ENCODE measurements at regions not wholly inside any gene's neighbourhood (a gene's known extent, or its start where the extent isn't known, plus 50 kb on each side); places are given as distances from the start of the nearest gene placed in this dataset.

DNA sequence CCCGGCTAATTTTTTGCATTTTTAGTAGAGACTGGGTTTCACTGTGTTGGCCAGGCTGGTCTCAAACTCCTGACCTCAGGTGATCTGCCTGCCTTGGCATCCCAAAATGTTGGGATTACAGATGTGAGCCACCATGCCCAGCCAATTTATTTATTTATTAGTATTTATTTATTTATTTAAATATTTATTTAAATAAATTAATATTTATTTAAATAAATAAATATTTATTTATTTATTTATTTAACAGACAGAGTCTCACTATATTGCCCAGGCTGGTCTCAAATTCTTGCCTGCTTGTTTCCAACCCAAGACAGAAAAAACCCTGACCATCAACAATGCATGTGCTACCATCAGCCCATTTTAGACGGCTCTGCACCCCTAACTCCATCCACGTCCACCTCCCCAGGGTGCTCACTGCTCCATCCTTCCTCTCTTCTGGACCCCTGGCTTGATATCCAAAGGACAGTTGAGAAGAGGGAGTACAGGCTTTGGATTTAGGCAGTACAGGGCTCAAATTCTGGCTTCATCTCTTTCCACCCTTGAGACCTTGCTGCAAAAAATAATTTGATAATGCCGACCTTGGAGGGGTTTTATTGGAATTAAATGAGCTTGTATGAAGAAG, 232.6 kb downstream of the MED10 start:
- Histone ChIP-seq H3K27me3 (peaks cover 4% of the 10 kb centered on the region), H3K4me3 (no peak overlapping the region), H3K9me3 (no peaks in the 10 kb centered on the region), H3K36me3 (no peaks in the 10 kb centered on the region), H3K27ac (no peak overlapping the region), H3K4me1 (no peaks in the 10 kb centered on the region)
- ATAC-seq: no peak
- 82 to 100% methylated on average over 1 to 4 of the region's 4 CpGs for WGBS, 2 donors (ENCODE audit: low coverage in 1 of 2)
- TF ChIP-seq POLR2A (IDR thresholded peaks at IDR 0.05) (no peak), POLR2AphosphoS5 (IDR thresholded peaks at IDR 0.05) (no peak), EP300 (IDR thresholded peaks at IDR 0.05) (no peak)
- TF ChIP-seq, protein P1, sequence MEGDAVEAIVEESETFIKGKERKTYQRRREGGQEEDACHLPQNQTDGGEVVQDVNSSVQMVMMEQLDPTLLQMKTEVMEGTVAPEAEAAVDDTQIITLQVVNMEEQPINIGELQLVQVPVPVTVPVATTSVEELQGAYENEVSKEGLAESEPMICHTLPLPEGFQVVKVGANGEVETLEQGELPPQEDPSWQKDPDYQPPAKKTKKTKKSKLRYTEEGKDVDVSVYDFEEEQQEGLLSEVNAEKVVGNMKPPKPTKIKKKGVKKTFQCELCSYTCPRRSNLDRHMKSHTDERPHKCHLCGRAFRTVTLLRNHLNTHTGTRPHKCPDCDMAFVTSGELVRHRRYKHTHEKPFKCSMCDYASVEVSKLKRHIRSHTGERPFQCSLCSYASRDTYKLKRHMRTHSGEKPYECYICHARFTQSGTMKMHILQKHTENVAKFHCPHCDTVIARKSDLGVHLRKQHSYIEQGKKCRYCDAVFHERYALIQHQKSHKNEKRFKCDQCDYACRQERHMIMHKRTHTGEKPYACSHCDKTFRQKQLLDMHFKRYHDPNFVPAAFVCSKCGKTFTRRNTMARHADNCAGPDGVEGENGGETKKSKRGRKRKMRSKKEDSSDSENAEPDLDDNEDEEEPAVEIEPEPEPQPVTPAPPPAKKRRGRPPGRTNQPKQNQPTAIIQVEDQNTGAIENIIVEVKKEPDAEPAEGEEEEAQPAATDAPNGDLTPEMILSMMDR (IDR thresholded peaks at IDR 0.05): no peak

DNA sequence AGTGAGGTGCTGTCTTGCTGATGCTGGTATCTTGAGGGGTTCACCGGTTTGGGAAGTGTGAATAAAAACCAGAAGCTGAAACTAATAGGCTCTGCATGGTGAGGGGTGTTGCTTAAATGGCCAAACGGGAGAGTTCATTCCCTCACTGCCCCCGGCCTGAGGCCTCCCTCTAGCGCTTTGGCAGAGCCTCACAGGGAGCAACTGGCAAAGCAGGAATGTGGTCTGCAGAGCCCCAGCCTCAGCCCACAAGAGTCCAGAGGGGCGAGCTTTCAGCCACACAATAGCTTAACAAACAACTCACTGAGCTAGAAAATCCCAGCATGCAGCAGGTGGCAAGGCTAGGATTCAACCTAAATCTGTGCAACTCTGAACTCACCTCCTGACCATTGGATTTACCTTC, 234.8 kb downstream of the MED10 start:
- TF ChIP-seq EP300 (IDR thresholded peaks at IDR 0.05): no peak
- TF ChIP-seq, protein P1 (IDR thresholded peaks at IDR 0.05): no peak
- no peak for TF ChIP-seq POLR2A (IDR thresholded peaks at IDR 0.05)
- TF ChIP-seq POLR2AphosphoS5 (IDR thresholded peaks at IDR 0.05): no peak

GRCh38 chr5:6142353-6142752, 236.0 kb downstream of the MED10 start:
- WGBS, 2 donors (ENCODE audit: low coverage in 1 of 2): 55 to 75% methylated on average over 3 to 5 of the region's 5 CpGs
- Histone ChIP-seq H3K27me3 (peaks cover 4% of the 10 kb centered on the region), H3K4me1 (no peaks in the 10 kb centered on the region), H3K36me3 (no peaks in the 10 kb centered on the region), H3K4me3 (no peak overlapping the region), H3K9me3 (no peaks in the 10 kb centered on the region), H3K27ac (no peak overlapping the region)
- TF ChIP-seq POLR2AphosphoS5 (IDR thresholded peaks at IDR 0.05) (no peak), EP300 (IDR thresholded peaks at IDR 0.05) (no peak), POLR2A (IDR thresholded peaks at IDR 0.05) (no peak)
- TF ChIP-seq, protein P1 (IDR thresholded peaks at IDR 0.05): no peak
- ATAC-seq: no peak

More for the DNA sequence above, 234.8 kb downstream of the MED10 start:
- no peaks in the 10 kb centered on the region for H3K36me3 ChIP-seq
- no peak overlapping the region for H3K27ac ChIP-seq
- no peaks in the 10 kb centered on the region for H3K9me3 ChIP-seq
- no peak for ATAC-seq
- H3K4me3 ChIP-seq: no peak overlapping the region
- peaks cover 4% of the 10 kb centered on the region for H3K27me3 ChIP-seq
- H3K4me1 ChIP-seq: no peaks in the 10 kb centered on the region
- 40% methylated on average over 3 of the region's 5 CpGs; no CpG with 5 or more reads in 1 of the 2 donors for WGBS, 2 donors (ENCODE audit: low coverage in 1 of 2)

GRCh38 chr5:6140219-6140618, 238.1 kb downstream of the MED10 start:
- Histone ChIP-seq H3K9me3 (no peaks in the 10 kb centered on the region), H3K27ac (no peak overlapping the region), H3K27me3 (no peaks in the 10 kb centered on the region), H3K4me3 (no peak overlapping the region), H3K36me3 (no peaks in the 10 kb centered on the region), H3K4me1 (no peaks in the 10 kb centered on the region)
- WGBS, 2 donors (ENCODE audit: low coverage in 1 of 2): 20% methylated on average over 5 of the region's 5 CpGs; no CpG with 5 or more reads in 1 of the 2 donors
- no peak for TF ChIP-seq POLR2AphosphoS5 (IDR thresholded peaks at IDR 0.05)
- TF ChIP-seq, protein P1 (IDR thresholded peaks at IDR 0.05): no peak
- no peak for TF ChIP-seq POLR2A (IDR thresholded peaks at IDR 0.05)
- no peak for TF ChIP-seq EP300 (IDR thresholded peaks at IDR 0.05)
- no peak for ATAC-seq

- no peak for ATAC-seq
- Histone ChIP-seq H3K9me3 (no peaks in the 10 kb centered on the region), H3K27ac (no peak overlapping the region), H3K4me1 (no peaks in the 10 kb centered on the region), H3K36me3 (no peaks in the 10 kb centered on the region), H3K27me3 (no peaks in the 10 kb centered on the region), H3K4me3 (no peak overlapping the region)
- TF ChIP-seq EP300 (IDR thresholded peaks at IDR 0.05) (no peak), POLR2A (IDR thresholded peaks at IDR 0.05) (no peak), POLR2AphosphoS5 (IDR thresholded peaks at IDR 0.05) (no peak)
- TF ChIP-seq, protein P1 (IDR thresholded peaks at IDR 0.05): no peak
- WGBS, 2 donors (ENCODE audit: low coverage in 1 of 2): 53 to 90% methylated on average over 5 of the region's 5 CpGs
These were observed 242.4 kb downstream of the MED10 start for GRCh38 chr5:6135977-6136376.

All from gastroesophageal sphincter (tissue), 4 donors.